ENCODE measurements at regions not wholly inside any gene's neighbourhood (a gene's known extent, or its start where the extent isn't known, plus 50 kb on each side); places are given as distances from the start of the nearest gene placed in this dataset.

DNA sequence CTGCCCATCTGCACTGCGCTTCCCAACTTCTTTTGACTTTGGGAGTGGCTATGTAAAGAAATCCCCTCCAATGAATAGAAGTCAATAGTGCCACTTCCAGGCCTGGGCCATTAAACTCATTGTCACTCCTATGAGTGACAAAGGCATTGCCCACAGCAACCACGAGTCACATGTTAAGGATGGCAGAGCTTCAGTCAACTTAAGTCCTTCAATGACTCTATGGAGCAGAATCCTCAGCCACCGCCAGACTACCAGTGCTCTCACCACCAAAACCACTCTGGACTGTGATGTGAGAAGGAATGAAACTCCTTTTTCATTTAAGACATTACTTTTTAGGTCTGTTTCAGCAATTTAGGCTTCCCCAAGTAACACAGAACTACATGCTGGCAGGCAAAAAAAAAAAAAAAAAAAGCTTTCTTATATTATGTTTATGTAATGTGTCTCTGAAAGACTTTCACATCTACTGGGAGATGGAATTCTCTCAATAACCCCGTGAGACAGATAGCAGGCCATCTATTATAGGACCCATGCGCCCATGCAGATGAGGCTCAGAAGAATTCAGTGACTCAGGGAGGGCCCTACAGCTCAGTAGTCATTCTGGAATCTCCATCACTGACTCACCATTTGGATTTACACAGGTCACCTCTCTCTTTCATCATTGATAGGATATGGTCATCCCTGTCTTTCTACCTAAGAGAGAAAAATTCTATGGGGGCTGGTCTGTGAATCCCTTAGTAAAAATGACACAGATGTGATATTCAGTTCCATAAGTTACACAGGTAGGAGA is 180.5 kb downstream of the CEMIP2 start:
- H2AFZ ChIP-seq, result no peak overlapping the region
- H3K36me3 ChIP-seq (replicated peaks; ENCODE audit: insufficient read depth, low read depth), result no peaks in the 10 kb centered on the region
- H3K79me2 ChIP-seq, result no peaks in the 10 kb centered on the region
- WGBS (ENCODE audit: low lambda C conversion rate, missing lambda C conversion rate), result 83% methylated on average over 5 of the region's 5 CpGs
- TF ChIP-seq EZH2phosphoT487 (IDR thresholded peaks at IDR 0.05; ENCODE audit: low read depth, severe bottlenecking, unreplicated experiment), result no peak
- TF ChIP-seq, protein P1, sequence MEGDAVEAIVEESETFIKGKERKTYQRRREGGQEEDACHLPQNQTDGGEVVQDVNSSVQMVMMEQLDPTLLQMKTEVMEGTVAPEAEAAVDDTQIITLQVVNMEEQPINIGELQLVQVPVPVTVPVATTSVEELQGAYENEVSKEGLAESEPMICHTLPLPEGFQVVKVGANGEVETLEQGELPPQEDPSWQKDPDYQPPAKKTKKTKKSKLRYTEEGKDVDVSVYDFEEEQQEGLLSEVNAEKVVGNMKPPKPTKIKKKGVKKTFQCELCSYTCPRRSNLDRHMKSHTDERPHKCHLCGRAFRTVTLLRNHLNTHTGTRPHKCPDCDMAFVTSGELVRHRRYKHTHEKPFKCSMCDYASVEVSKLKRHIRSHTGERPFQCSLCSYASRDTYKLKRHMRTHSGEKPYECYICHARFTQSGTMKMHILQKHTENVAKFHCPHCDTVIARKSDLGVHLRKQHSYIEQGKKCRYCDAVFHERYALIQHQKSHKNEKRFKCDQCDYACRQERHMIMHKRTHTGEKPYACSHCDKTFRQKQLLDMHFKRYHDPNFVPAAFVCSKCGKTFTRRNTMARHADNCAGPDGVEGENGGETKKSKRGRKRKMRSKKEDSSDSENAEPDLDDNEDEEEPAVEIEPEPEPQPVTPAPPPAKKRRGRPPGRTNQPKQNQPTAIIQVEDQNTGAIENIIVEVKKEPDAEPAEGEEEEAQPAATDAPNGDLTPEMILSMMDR (IDR thresholded peaks at IDR 0.05; ENCODE audit: poor library complexity), result no peak
- no peak for TF ChIP-seq EZH2 (IDR thresholded peaks at IDR 0.05; ENCODE audit: borderline replicate concordance)
- no peak for DNase-seq (ENCODE audit: low spot score)
- no peaks in the 10 kb centered on the region for H3K4me1 ChIP-seq (ENCODE audit: insufficient read depth)
- no peaks in the 10 kb centered on the region for H3K27me3 ChIP-seq
- H3K4me2 ChIP-seq, result no peak overlapping the region
- H3K9me3 ChIP-seq (ENCODE audit: low read depth), result no peaks in the 10 kb centered on the region
- H4K20me1 ChIP-seq (ENCODE audit: insufficient read depth, poor library complexity, severe bottlenecking), result no peaks in the 10 kb centered on the region
- H3K27ac ChIP-seq, result no peak overlapping the region
- no peaks in the 10 kb centered on the region for H3K9me2 ChIP-seq (replicated peaks; ENCODE audit: insufficient read depth)
- H3K4me3 ChIP-seq, result no peak overlapping the region

DNA sequence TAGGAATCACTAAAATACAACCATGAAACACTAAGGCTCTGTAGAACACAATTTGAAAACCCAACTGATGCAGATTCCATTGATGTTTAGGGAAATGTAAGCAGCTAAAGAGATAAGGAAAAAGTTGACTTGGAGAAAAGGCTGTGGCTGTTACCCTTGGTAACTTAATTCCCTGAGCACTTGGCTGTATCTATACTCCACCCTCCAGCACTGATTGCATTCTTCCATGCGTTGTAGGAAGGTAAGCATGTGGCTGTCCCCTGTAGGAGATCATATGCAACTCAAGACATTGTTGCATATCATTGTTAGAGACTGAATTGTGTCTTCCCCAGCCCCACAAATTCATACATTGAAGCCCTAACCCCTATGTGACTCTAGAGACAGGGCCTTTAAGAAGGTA is 184.5 kb downstream of the CEMIP2 start:
- H3K4me2 ChIP-seq, result no peak overlapping the region
- H3K4me3 ChIP-seq, result no peak overlapping the region
- H4K20me1 ChIP-seq (ENCODE audit: insufficient read depth, poor library complexity, severe bottlenecking), result no peaks in the 10 kb centered on the region
- H3K36me3 ChIP-seq (replicated peaks; ENCODE audit: insufficient read depth, low read depth), result no peaks in the 10 kb centered on the region
- H3K4me1 ChIP-seq (ENCODE audit: insufficient read depth), result no peaks in the 10 kb centered on the region
- H3K79me2 ChIP-seq, result no peaks in the 10 kb centered on the region
- H3K9me3 ChIP-seq (ENCODE audit: low read depth), result no peaks in the 10 kb centered on the region
- DNase-seq (ENCODE audit: low spot score), result no peak
- no peaks in the 10 kb centered on the region for H3K9me2 ChIP-seq (replicated peaks; ENCODE audit: insufficient read depth)
- H3K27me3 ChIP-seq, result no peaks in the 10 kb centered on the region
- no peak overlapping the region for H3K27ac ChIP-seq
- no peak overlapping the region for H2AFZ ChIP-seq
- WGBS (ENCODE audit: low lambda C conversion rate, missing lambda C conversion rate), result 42% methylated on average over 1 of the region's 1 CpG
- TF ChIP-seq EZH2 (IDR thresholded peaks at IDR 0.05; ENCODE audit: borderline replicate concordance) (no peak), EZH2phosphoT487 (IDR thresholded peaks at IDR 0.05; ENCODE audit: low read depth, severe bottlenecking, unreplicated experiment) (no peak)
- TF ChIP-seq, protein P1 (IDR thresholded peaks at IDR 0.05; ENCODE audit: poor library complexity), result no peak

DNA sequence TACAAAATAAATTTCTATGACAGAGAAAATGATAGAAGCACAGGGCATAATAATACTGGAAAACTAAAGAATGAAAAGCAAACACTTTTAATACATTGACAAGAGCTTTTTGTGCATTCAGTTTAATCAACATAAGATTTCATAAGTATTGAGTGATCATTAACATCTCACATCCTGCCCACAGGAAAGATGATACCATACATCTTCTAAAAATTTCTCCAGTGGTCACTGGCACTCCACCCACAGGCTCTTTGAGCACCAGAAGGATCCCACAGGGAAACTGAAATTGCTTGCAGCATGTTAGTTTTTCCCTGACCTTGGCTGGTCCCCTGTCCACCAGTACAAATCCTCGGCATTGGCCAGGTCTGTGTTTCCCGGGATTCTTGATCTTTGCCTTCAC is 186.0 kb downstream of the CEMIP2 start:
- no peak for TF ChIP-seq EZH2phosphoT487 (IDR thresholded peaks at IDR 0.05; ENCODE audit: low read depth, severe bottlenecking, unreplicated experiment)
- TF ChIP-seq EZH2 (IDR thresholded peaks at IDR 0.05; ENCODE audit: borderline replicate concordance), result no peak
- TF ChIP-seq, protein P1 (IDR thresholded peaks at IDR 0.05; ENCODE audit: poor library complexity), result no peak
- 76% methylated on average over 2 of the region's 2 CpGs for WGBS (ENCODE audit: low lambda C conversion rate, missing lambda C conversion rate)
- no peak for DNase-seq (ENCODE audit: low spot score)

More for the DNA sequence above, 186.0 kb downstream of the CEMIP2 start:
- Histone ChIP-seq H3K4me2 (no peak overlapping the region), H3K27me3 (no peaks in the 10 kb centered on the region), H2AFZ (no peak overlapping the region), H4K20me1 (ENCODE audit: insufficient read depth, poor library complexity, severe bottlenecking) (no peaks in the 10 kb centered on the region), H3K4me3 (no peak overlapping the region), H3K36me3 (replicated peaks; ENCODE audit: insufficient read depth, low read depth) (no peaks in the 10 kb centered on the region), H3K79me2 (no peaks in the 10 kb centered on the region), H3K9me2 (replicated peaks; ENCODE audit: insufficient read depth) (no peaks in the 10 kb centered on the region), H3K27ac (no peak overlapping the region), H3K4me1 (ENCODE audit: insufficient read depth) (no peaks in the 10 kb centered on the region), H3K9me3 (ENCODE audit: low read depth) (no peaks in the 10 kb centered on the region)

Data from hepatocyte (in vitro differentiated cells).